OCI-LY7 (cell line): ENCODE measurements at regions not wholly inside any gene's neighbourhood (a gene's known extent, or its start where the extent isn't known, plus 50 kb on each side); places are given as distances from the start of the nearest gene placed in this dataset.
"Not testable (repeated sequence)": the region's sequence is repeated elsewhere in the genome, so short reads cannot be mapped to it uniquely, and the experiment has no call there.

Source experiments
- BruUV-seq: library from RNA; stranded (reverse); fragments of 400-500 nt; replicated peaks from 2 replicates; lab custom pipeline; 2021; lab: Mats Ljungman, UMichigan
- CTCF ChIA-PET: fragments of 300-600 bp; sonication (Branson Sonifier 250); formaldehyde crosslinking; loops from one replicate; lab custom pipeline; 2022; ENCODE audit warnings: antibody characterized with exemption; ENCODE audit not compliant: unreplicated experiment; lab: Charles Lee
- POLR2A ChIA-PET: fragments of 300-600 bp; sonication (Branson Sonifier 250); formaldehyde crosslinking; loops from one replicate; lab custom pipeline; 2022; ENCODE audit warnings: antibody characterized with exemption; lab: Charles Lee
- DNase-seq: peaks from one replicate; pipeline ENCODE4 v3.0.0-alpha.2; 2015; ENCODE audit warnings: low spot score
- H2AFZ ChIP-seq: fragments of 200-600 bp; sonication (generic), shearing (Covaris generic); 2 replicates; pipeline ENCODE4 v1.6.1; 2014; ENCODE audit warnings: mild to moderate bottlenecking, antibody characterized with exemption, low read length, moderate library complexity
- H3K27ac ChIP-seq: fragments of 200-600 bp; sonication (generic); 2 replicates; pipeline ENCODE4 v1.5.1; 2014; ENCODE audit warnings: mixed run types, low read depth, mild to moderate bottlenecking, moderate library complexity, low read length, inconsistent platforms; ENCODE audit not compliant: poor library complexity, severe bottlenecking
- H3K36me3 ChIP-seq: fragments of 200-600 bp; sonication (generic); 2 replicates; pipeline ENCODE4 v1.6.1; 2014; ENCODE audit warnings: mild to moderate bottlenecking, antibody characterized with exemption, low read length, moderate library complexity, mixed read lengths; ENCODE audit not compliant: insufficient read depth
- H3K4me1 ChIP-seq: fragments of 200-600 bp; sonication (generic); 2 replicates; pipeline ENCODE4 v1.5.1; 2014; ENCODE audit warnings: mild to moderate bottlenecking, low read length; ENCODE audit not compliant: insufficient read depth, poor library complexity, severe bottlenecking
- H3K4me2 ChIP-seq: fragments of 200-600 bp; sonication (generic); 2 replicates; pipeline ENCODE4 v1.6.1; 2014; ENCODE audit warnings: mild to moderate bottlenecking, low read length
- H3K4me3 ChIP-seq: fragments of 200-600 bp; sonication (generic); 2 replicates; pipeline ENCODE4 v1.5.1; 2014; ENCODE audit warnings: mild to moderate bottlenecking, low read depth, low read length; ENCODE audit not compliant: poor library complexity, severe bottlenecking
- H3K79me2 ChIP-seq: fragments of 200-600 bp; sonication (generic); 2 replicates; pipeline ENCODE4 v1.6.1; 2016; ENCODE audit warnings: low read depth, mild to moderate bottlenecking, low read length, moderate library complexity, mixed read lengths; ENCODE audit not compliant: insufficient read depth
- H3K9me2 ChIP-seq: fragments of 200-600 bp; sonication (generic); 2 replicates; pipeline ENCODE4 v1.6.1; 2016; ENCODE audit warnings: mild to moderate bottlenecking, low read length, mixed read lengths; ENCODE audit not compliant: insufficient read depth
- H3K9me3 ChIP-seq: fragments of 200-600 bp; sonication (generic); 2 replicates; pipeline ENCODE4 v1.6.1; 2014; ENCODE audit warnings: mild to moderate bottlenecking, mixed run types, low read length, mixed read lengths
- H4K20me1 ChIP-seq: fragments of 200-600 bp; sonication (generic); 2 replicates; pipeline ENCODE4 v1.6.1; 2014; ENCODE audit warnings: mild to moderate bottlenecking, antibody characterized with exemption, low read length, moderate library complexity, mixed read lengths; ENCODE audit not compliant: insufficient read depth
- EZH2phosphoT487 ChIP-seq: fragments of 200-600 bp; sonication (generic); IDR thresholded peaks from 2 replicates; pipeline ENCODE4 v1.6.1; 2018; ENCODE audit warnings: low read depth, borderline replicate concordance, mild to moderate bottlenecking, mixed run types, antibody characterized with exemption, low read length, moderate library complexity, mixed read lengths
- intact Hi-C: fragments of 100-400 bp; cut with micrococcal nuclease; formaldehyde crosslinking; loops from one replicate; pipeline ENCODE4 v1.10.0; 2022; ENCODE audit not compliant: unreplicated experiment
- TF ChIP-seq, protein P1 (sequence below): fragments of 200-600 bp; sonication (generic); conservative IDR thresholded peaks from 2 replicates; pipeline ENCODE4 v1.5.1; 2014; ENCODE audit warnings: mild to moderate bottlenecking, antibody characterized with exemption, low read length, moderate library complexity, mixed read lengths

GRCh38 chr4:188665491-188666457 is 526.5 kb downstream of the TRIML1 start:
- H3K4me2 ChIP-seq = no peak overlapping the region
- no peaks in the 10 kb centered on the region for H3K36me3 ChIP-seq
- H3K4me3 ChIP-seq = no peak overlapping the region
- TF ChIP-seq, protein P1, sequence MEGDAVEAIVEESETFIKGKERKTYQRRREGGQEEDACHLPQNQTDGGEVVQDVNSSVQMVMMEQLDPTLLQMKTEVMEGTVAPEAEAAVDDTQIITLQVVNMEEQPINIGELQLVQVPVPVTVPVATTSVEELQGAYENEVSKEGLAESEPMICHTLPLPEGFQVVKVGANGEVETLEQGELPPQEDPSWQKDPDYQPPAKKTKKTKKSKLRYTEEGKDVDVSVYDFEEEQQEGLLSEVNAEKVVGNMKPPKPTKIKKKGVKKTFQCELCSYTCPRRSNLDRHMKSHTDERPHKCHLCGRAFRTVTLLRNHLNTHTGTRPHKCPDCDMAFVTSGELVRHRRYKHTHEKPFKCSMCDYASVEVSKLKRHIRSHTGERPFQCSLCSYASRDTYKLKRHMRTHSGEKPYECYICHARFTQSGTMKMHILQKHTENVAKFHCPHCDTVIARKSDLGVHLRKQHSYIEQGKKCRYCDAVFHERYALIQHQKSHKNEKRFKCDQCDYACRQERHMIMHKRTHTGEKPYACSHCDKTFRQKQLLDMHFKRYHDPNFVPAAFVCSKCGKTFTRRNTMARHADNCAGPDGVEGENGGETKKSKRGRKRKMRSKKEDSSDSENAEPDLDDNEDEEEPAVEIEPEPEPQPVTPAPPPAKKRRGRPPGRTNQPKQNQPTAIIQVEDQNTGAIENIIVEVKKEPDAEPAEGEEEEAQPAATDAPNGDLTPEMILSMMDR = no peak
- no peak for TF ChIP-seq EZH2phosphoT487
- ChIA-PET CTCF (no interaction called here), POLR2A (no interaction called here)
- intact Hi-C loops = no loop called here
- DNase-seq = no peak
- no TSS peak for BruUV-seq
- no peaks in the 10 kb centered on the region for H4K20me1 ChIP-seq
- H3K4me1 ChIP-seq = no peaks in the 10 kb centered on the region
- no peaks in the 10 kb centered on the region; the same call in 1 of the 2 replicates for H3K9me3 ChIP-seq
- H3K27ac ChIP-seq = no peak overlapping the region
- no peaks in the 10 kb centered on the region for H3K9me2 ChIP-seq
- H2AFZ ChIP-seq = no peak overlapping the region
- H3K79me2 ChIP-seq = no peaks in the 10 kb centered on the region

DNA sequence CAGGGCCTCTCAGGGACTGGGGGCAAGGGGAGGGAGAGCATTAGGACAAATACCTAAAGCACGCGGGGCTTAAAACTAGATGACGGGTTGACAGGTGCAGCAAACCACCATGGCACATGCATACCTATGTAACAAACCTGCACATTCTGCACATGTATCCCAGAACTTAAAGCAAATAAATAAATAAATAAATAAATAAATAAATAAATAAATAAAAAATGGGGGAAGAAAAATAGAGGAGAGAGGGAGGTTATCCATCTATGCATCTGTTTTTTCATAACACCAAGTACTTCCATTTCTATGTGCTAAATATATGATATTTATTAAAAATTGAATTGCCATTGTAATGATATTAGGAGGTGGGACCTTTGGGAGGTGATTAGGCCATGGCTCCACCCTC is 539.5 kb downstream of the TRIML1 start:
- H3K79me2 ChIP-seq, intact Hi-C loops, BruUV-seq, POLR2A ChIA-PET, H3K9me3 ChIP-seq, H4K20me1 ChIP-seq, H3K4me1 ChIP-seq, H3K4me2 ChIP-seq, H3K9me2 ChIP-seq, H2AFZ ChIP-seq, H3K4me3 ChIP-seq, H3K27ac ChIP-seq, H3K36me3 ChIP-seq, CTCF ChIA-PET, DNase-seq: not testable (repeated sequence)

DNA sequence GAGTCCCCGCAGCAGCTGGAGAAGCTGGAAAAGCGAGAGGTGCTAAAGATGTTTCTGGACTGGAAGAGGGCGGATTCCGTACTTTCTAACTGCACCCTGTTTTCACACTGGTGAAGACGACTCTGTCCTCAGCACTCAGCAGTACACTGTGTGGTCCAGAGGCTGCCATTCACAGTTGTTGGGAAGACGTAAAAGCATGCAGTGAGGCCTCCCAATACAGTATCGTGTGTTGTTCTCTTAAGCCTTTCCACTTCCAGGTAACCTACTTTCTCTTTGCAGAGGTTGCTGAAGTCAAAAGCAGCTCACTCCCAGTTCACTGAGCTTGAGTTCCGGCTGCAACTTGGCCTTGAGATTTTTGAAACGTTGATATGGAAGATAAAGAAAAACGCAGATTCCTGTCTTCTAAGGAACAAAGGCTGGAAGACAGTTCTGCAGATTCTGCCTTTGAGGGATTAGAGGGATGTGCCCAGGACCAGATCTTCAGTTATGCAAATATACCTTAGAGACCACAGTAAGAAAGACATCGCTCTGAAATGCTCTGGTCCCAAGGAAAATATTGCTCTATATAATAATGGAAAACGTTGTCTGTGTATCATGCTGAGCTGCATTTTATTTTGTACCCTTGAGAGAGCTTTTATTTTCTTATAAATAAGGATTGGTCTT is 540.9 kb downstream of the TRIML1 start:
- Histone ChIP-seq H3K9me3 (no peaks in the 10 kb centered on the region), H2AFZ (no peak overlapping the region), H3K79me2 (no peaks in the 10 kb centered on the region), H4K20me1 (no peaks in the 10 kb centered on the region), H3K36me3 (no peaks in the 10 kb centered on the region), H3K4me1 (no peaks in the 10 kb centered on the region), H3K4me3 (no peak overlapping the region), H3K27ac (no peak overlapping the region), H3K9me2 (no peaks in the 10 kb centered on the region), H3K4me2 (no peak overlapping the region)
- BruUV-seq = no TSS peak
- CTCF ChIA-PET = no interaction called here
- no peak for DNase-seq
- intact Hi-C loops = no loop called here
- POLR2A ChIA-PET = interaction anchor here (0.6 kb wide), 1 partner anchor 17 kb away, joined by 3 read pairs; no protein-coding TSS in a partner anchor
- TF ChIP-seq, protein P1 = no peak
- TF ChIP-seq EZH2phosphoT487 = no peak
